BE2C (cell line): ENCODE measurements at regions not wholly inside any gene's neighbourhood (a gene's known extent, or its start where the extent isn't known, plus 50 kb on each side); places are given as distances from the start of the nearest gene placed in this dataset.

Source experiments
- DNase-seq: peaks from one replicate; pipeline ENCODE4 v3.0.0-alpha.2; 2020
- H3K27me3 ChIP-seq: fragments of 250-450 bp; sonication (Bioruptor Pico); 2 replicates; pipeline ENCODE4 v1.5.1; 2020; ENCODE audit warnings: mild to moderate bottlenecking
- H3K36me3 ChIP-seq: fragments of 250-450 bp; sonication (Bioruptor Pico); 2 replicates; pipeline ENCODE4 v1.5.1; 2020; ENCODE audit warnings: mild to moderate bottlenecking
- H3K4me1 ChIP-seq: fragments of 250-450 bp; sonication (Bioruptor Pico); 2 replicates; pipeline ENCODE4 v1.5.1; 2020
- H3K4me3 ChIP-seq: 2 replicates; pipeline ENCODE4 v1.5.1; 2011; ENCODE audit warnings: low read depth, low read length
- H3K9me3 ChIP-seq: fragments of 250-450 bp; sonication (Bioruptor Pico); 2 replicates; pipeline ENCODE4 v1.5.1; 2020
- CTCF ChIP-seq: IDR thresholded peaks from 2 replicates; pipeline ENCODE4 v1.5.1; 2012; ENCODE audit warnings: mild to moderate bottlenecking, low read depth, low read length

- H3K27me3 ChIP-seq, result no peaks in the 10 kb centered on the region
- H3K9me3 ChIP-seq, result no peaks in the 10 kb centered on the region
- H3K4me1 ChIP-seq, result no peaks in the 10 kb centered on the region
- no peaks in the 10 kb centered on the region for H3K36me3 ChIP-seq
- H3K4me3 ChIP-seq, result no peak overlapping the region
- TF ChIP-seq CTCF, result no peak
- no peak for DNase-seq
Observed at GRCh38 chr20:6855104-6855503, 87.6 kb downstream of the BMP2 start.

- Histone ChIP-seq H3K4me3 (no peak overlapping the region), H3K27me3 (no peaks in the 10 kb centered on the region), H3K9me3 (no peaks in the 10 kb centered on the region), H3K4me1 (no peaks in the 10 kb centered on the region), H3K36me3 (no peaks in the 10 kb centered on the region)
- TF ChIP-seq CTCF, result no peak
- DNase-seq, result no peak
Observed at GRCh38 chr20:6855796-6856195, 88.3 kb downstream of the BMP2 start.

GRCh38 chr20:6857927-6858326, 90.4 kb downstream of the BMP2 start:
- H3K36me3 ChIP-seq, result no peaks in the 10 kb centered on the region
- H3K4me3 ChIP-seq, result no peak overlapping the region
- no peak for TF ChIP-seq CTCF
- no peaks in the 10 kb centered on the region for H3K9me3 ChIP-seq
- no peaks in the 10 kb centered on the region for H3K4me1 ChIP-seq
- no peak for DNase-seq
- H3K27me3 ChIP-seq, result no peaks in the 10 kb centered on the region

GRCh38 chr20:6863355-6863754, 95.9 kb downstream of the BMP2 start:
- Histone ChIP-seq H3K4me3 (no peak overlapping the region), H3K4me1 (no peaks in the 10 kb centered on the region), H3K36me3 (no peaks in the 10 kb centered on the region), H3K9me3 (no peaks in the 10 kb centered on the region), H3K27me3 (no peaks in the 10 kb centered on the region)
- DNase-seq, result no peak
- TF ChIP-seq CTCF, result no peak

- no peak for DNase-seq
- Histone ChIP-seq H3K9me3 (no peaks in the 10 kb centered on the region), H3K27me3 (no peaks in the 10 kb centered on the region), H3K4me3 (no peak overlapping the region), H3K36me3 (no peaks in the 10 kb centered on the region), H3K4me1 (no peaks in the 10 kb centered on the region)
- no peak for TF ChIP-seq CTCF
Observed at GRCh38 chr20:6863798-6864201, 96.3 kb downstream of the BMP2 start.

- Histone ChIP-seq H3K4me3 (no peak overlapping the region), H3K36me3 (no peaks in the 10 kb centered on the region), H3K4me1 (no peaks in the 10 kb centered on the region), H3K27me3 (no peaks in the 10 kb centered on the region), H3K9me3 (no peaks in the 10 kb centered on the region)
- no peak for DNase-seq
- TF ChIP-seq CTCF, result no peak
Observed at GRCh38 chr20:6864740-6865139, 97.3 kb downstream of the BMP2 start.
